ENCODE measurements at regions not wholly inside any gene's neighbourhood (a gene's known extent, or its start where the extent isn't known, plus 50 kb on each side); places are given as distances from the start of the nearest gene placed in this dataset.

DNA sequence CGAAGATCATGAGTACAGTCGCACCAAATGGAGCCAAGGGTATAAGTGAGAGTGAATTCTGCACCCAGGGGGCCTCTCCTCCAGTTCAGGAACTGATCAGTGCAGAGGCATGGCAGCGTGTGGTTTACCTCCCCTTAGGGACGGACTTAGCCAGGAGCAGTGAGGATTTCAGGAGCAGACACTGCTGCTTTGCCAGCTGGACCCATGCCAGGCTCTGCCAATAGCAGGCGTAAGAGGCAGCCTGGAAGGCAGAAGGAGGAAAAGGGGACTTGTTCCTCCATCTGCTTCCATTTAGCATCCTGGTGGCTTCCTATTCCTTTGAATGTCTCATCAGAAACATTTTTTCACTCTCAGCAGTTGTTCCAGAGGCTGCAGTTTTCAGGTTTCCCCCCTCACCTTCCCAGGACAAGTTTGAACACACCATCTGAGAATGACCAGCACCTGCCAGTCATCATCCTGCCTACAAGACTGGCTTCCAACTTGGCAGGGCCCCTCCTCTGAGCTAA lies 137.0 kb upstream of the LMNTD1 start (continued):
- TF ChIP-seq, protein P1, sequence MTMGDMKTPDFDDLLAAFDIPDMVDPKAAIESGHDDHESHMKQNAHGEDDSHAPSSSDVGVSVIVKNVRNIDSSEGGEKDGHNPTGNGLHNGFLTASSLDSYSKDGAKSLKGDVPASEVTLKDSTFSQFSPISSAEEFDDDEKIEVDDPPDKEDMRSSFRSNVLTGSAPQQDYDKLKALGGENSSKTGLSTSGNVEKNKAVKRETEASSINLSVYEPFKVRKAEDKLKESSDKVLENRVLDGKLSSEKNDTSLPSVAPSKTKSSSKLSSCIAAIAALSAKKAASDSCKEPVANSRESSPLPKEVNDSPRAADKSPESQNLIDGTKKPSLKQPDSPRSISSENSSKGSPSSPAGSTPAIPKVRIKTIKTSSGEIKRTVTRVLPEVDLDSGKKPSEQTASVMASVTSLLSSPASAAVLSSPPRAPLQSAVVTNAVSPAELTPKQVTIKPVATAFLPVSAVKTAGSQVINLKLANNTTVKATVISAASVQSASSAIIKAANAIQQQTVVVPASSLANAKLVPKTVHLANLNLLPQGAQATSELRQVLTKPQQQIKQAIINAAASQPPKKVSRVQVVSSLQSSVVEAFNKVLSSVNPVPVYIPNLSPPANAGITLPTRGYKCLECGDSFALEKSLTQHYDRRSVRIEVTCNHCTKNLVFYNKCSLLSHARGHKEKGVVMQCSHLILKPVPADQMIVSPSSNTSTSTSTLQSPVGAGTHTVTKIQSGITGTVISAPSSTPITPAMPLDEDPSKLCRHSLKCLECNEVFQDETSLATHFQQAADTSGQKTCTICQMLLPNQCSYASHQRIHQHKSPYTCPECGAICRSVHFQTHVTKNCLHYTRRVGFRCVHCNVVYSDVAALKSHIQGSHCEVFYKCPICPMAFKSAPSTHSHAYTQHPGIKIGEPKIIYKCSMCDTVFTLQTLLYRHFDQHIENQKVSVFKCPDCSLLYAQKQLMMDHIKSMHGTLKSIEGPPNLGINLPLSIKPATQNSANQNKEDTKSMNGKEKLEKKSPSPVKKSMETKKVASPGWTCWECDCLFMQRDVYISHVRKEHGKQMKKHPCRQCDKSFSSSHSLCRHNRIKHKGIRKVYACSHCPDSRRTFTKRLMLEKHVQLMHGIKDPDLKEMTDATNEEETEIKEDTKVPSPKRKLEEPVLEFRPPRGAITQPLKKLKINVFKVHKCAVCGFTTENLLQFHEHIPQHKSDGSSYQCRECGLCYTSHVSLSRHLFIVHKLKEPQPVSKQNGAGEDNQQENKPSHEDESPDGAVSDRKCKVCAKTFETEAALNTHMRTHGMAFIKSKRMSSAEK (CRISPR knock-in tag; IDR thresholded peaks at IDR 0.05; ENCODE audit: borderline replicate concordance), result no peak
- TF ChIP-seq, protein P2, sequence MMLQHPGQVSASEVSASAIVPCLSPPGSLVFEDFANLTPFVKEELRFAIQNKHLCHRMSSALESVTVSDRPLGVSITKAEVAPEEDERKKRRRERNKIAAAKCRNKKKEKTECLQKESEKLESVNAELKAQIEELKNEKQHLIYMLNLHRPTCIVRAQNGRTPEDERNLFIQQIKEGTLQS (CRISPR knock-in tag; conservative IDR thresholded peaks at IDR 0.05), result no peak
- TF ChIP-seq ZNF219 (CRISPR knock-in tag; IDR thresholded peaks at IDR 0.05; ENCODE audit: borderline replicate concordance), result no peak

DNA sequence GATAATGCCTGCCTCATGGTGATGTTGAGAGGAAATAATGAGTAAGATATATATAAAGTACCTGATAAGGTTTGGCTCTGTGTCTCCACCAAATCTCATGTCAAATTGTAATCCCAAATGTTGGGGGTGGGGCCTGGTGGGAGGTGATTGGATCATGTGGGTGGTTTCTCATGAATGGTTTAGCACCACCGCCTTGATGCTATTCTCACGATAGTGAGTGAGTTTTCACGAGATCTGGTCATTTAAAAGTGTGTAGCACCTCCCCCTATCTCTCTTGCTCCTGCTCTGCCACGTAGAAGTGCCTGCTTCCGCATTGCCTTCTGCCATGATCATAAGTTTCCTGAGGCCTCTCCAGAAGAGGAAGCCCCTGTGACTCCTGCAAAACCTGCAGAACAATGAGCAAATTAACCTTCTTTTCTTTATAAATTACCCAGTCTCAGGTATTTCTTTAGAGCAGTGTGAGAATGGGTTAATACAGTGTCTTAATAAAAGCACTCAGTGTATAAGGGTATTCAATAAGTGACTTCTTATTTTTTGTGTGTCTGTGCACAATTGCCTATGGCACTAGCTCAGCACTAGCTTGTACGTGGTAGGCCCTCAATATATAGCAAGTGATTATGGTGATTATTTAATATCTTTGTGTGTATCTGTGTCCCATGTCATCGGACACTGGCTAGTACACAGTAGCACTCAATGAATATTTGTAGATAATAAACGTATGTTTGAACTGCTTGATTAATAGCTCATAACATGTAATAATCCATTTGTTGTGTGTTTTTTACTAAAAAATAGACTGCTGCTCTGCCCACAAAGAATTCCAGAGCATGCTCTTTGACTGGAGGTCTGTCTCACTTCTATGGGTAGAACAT lies 138.1 kb upstream of the LMNTD1 start:
- peaks cover 3% of the 10 kb centered on the region; the same call in 1 of the 2 replicates for H3K27me3 Mint-ChIP-seq (ENCODE audit: low read depth)
- CTCF ChIA-PET, result no interaction called here
- ATAC-seq, result peak; percentile 17; the same call in 1 of the 2 replicates
- DNase-seq (ENCODE audit: low spot score), result no peak
- H3K4me3 Mint-ChIP-seq, result no peak overlapping the region
- POLR2A ChIA-PET, result no interaction called here
- no peak for TF ChIP-seq MXD4 (CRISPR knock-in tag; IDR thresholded peaks at IDR 0.05; ENCODE audit: borderline replicate concordance)
- no peak for TF ChIP-seq ZBTB21 (CRISPR knock-in tag; IDR thresholded peaks at IDR 0.05; ENCODE audit: borderline replicate concordance)
- TF ChIP-seq ZNF219 (CRISPR knock-in tag; IDR thresholded peaks at IDR 0.05; ENCODE audit: borderline replicate concordance), result no peak
- TF ChIP-seq, protein P3, sequence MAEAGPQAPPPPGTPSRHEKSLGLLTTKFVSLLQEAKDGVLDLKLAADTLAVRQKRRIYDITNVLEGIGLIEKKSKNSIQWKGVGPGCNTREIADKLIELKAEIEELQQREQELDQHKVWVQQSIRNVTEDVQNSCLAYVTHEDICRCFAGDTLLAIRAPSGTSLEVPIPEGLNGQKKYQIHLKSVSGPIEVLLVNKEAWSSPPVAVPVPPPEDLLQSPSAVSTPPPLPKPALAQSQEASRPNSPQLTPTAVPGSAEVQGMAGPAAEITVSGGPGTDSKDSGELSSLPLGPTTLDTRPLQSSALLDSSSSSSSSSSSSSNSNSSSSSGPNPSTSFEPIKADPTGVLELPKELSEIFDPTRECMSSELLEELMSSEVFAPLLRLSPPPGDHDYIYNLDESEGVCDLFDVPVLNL (CRISPR knock-in tag; IDR thresholded peaks at IDR 0.05; ENCODE audit: borderline replicate concordance, low read depth), result no peak
- TF ChIP-seq ZNF671 (CRISPR knock-in tag; IDR thresholded peaks at IDR 0.05), result no peak
- TF ChIP-seq, protein P4, sequence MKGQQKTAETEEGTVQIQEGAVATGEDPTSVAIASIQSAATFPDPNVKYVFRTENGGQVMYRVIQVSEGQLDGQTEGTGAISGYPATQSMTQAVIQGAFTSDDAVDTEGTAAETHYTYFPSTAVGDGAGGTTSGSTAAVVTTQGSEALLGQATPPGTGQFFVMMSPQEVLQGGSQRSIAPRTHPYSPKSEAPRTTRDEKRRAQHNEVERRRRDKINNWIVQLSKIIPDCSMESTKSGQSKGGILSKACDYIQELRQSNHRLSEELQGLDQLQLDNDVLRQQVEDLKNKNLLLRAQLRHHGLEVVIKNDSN (CRISPR knock-in tag; IDR thresholded peaks at IDR 0.05), result no peak
- TF ChIP-seq, protein P5, sequence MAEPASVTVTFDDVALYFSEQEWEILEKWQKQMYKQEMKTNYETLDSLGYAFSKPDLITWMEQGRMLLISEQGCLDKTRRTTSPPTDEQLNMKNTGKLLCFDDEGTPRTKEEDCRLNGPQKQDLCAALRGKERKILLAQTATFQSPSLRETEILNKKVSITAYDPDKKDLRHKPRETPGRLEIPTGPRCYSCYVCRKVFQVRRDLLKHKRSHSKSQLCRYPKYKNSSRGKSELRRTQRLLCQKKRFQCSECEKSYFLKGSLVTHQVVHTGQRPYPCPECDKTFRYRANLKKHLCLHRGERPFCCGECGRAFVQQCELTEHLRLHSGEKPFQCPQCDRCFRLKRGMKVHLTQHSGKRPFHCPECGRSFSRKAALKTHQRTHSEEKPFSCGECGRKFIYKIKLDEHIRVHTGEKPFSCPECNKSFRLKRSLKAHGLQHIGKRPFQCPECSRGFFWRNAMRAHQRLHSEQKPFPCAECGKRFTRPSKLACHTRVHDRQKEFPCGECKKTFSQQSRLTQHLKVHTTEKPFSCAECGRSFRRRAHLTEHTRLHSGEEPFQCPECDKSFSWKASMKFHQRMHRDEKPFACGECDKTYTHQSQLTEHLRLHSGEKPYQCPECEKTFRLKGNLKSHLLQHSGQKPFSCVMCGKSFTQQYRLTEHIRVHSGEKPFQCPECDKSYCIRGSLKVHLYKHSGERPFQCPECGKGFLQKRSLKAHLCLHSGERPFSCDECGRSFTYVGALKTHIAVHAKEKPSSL (CRISPR knock-in tag; conservative IDR thresholded peaks at IDR 0.05), result no peak
- peaks cover 37% of the 10 kb centered on the region for H3K4me1 Mint-ChIP-seq
- H3K36me3 Mint-ChIP-seq, result peaks cover 11% of the 10 kb centered on the region; the same call in 1 of the 2 replicates
- peaks cover 8% of the 10 kb centered on the region for H3K9me3 Mint-ChIP-seq
- H3K27ac Mint-ChIP-seq, result no peak overlapping the region

DNA sequence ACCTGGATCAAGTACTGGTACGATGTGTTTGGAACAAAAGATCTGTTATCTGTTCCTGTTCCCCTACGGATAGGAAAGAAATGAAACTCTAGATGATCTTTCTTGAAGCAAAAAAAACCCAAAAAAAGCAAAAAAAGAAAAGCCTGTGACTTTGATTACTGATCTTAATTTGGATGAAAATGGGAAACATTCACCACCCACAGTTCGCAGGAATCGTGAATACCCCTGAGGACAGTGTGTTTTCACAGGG lies 138.7 kb upstream of the LMNTD1 start:
- H3K27ac Mint-ChIP-seq, result peak overlapping the region; percentile 37; the same call in 1 of the 2 replicates
- CTCF ChIA-PET, result no interaction called here
- no peak for TF ChIP-seq MXD4 (CRISPR knock-in tag; IDR thresholded peaks at IDR 0.05; ENCODE audit: borderline replicate concordance)
- no peak for TF ChIP-seq ZNF396 (CRISPR knock-in tag; IDR thresholded peaks at IDR 0.05; ENCODE audit: borderline replicate concordance)
- no peak for TF ChIP-seq GRHL2 (CRISPR knock-in tag; IDR thresholded peaks at IDR 0.05; ENCODE audit: insufficient replicate concordance, severe bottlenecking)
- no peak for TF ChIP-seq RORB (CRISPR knock-in tag; IDR thresholded peaks at IDR 0.05)
- no peak for TF ChIP-seq MYBL2 (CRISPR knock-in tag; IDR thresholded peaks at IDR 0.05)
- TF ChIP-seq SOX15 (CRISPR knock-in tag; IDR thresholded peaks at IDR 0.05), result no peak
- no peak for TF ChIP-seq JAZF1 (CRISPR knock-in tag; IDR thresholded peaks at IDR 0.05)
- no peak for TF ChIP-seq ZNF263 (CRISPR knock-in tag; IDR thresholded peaks at IDR 0.05; ENCODE audit: low read depth)
- TF ChIP-seq, protein P6, sequence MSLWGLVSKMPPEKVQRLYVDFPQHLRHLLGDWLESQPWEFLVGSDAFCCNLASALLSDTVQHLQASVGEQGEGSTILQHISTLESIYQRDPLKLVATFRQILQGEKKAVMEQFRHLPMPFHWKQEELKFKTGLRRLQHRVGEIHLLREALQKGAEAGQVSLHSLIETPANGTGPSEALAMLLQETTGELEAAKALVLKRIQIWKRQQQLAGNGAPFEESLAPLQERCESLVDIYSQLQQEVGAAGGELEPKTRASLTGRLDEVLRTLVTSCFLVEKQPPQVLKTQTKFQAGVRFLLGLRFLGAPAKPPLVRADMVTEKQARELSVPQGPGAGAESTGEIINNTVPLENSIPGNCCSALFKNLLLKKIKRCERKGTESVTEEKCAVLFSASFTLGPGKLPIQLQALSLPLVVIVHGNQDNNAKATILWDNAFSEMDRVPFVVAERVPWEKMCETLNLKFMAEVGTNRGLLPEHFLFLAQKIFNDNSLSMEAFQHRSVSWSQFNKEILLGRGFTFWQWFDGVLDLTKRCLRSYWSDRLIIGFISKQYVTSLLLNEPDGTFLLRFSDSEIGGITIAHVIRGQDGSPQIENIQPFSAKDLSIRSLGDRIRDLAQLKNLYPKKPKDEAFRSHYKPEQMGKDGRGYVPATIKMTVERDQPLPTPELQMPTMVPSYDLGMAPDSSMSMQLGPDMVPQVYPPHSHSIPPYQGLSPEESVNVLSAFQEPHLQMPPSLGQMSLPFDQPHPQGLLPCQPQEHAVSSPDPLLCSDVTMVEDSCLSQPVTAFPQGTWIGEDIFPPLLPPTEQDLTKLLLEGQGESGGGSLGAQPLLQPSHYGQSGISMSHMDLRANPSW (CRISPR knock-in tag; conservative IDR thresholded peaks at IDR 0.05; ENCODE audit: low read depth), result no peak

More for the DNA sequence above, 138.7 kb upstream of the LMNTD1 start:
- peaks cover 16% of the 10 kb centered on the region for H3K36me3 Mint-ChIP-seq
- H3K4me1 Mint-ChIP-seq, result peaks cover 37% of the 10 kb centered on the region
- DNase-seq (ENCODE audit: low spot score) (no peak), ATAC-seq (peak; percentile 71)
- peaks cover 3% of the 10 kb centered on the region; the same call in 1 of the 2 replicates for H3K27me3 Mint-ChIP-seq (ENCODE audit: low read depth)
- no peak overlapping the region for H3K4me3 Mint-ChIP-seq
- POLR2A ChIA-PET, result no interaction called here
- peaks cover 14% of the 10 kb centered on the region for H3K9me3 Mint-ChIP-seq
